AG04449 (cell line): ENCODE measurements at regions not wholly inside any gene's neighbourhood (a gene's known extent, or its start where the extent isn't known, plus 50 kb on each side); places are given as distances from the start of the nearest gene placed in this dataset.

Experiments
- CTCF ChIA-PET: fragments of 350-600 bp; formaldehyde crosslinking; extraction: SDS; loops from one replicate; lab custom pipeline; 2021; ENCODE audit warnings: antibody characterized with exemption; lab: Yijun Ruan, JAX
- POLR2A ChIA-PET: fragments of 400-600, 350-600 bp; formaldehyde crosslinking; extraction: SDS; loops from one replicate; lab custom pipeline; 2020; ENCODE audit warnings: antibody characterized with exemption, inconsistent platforms; lab: Yijun Ruan, JAX
- DNase-seq: peaks from one replicate; pipeline ENCODE4 v3.0.0-alpha.2; 2010; ENCODE audit warnings: low read depth, low spot score
- H3K4me3 ChIP-seq: 2 replicates; pipeline ENCODE4 v1.5.1; 2011; ENCODE audit warnings: low read depth, mild to moderate bottlenecking, control low read depth, low read length
- TF ChIP-seq, protein P1 (sequence below): IDR thresholded peaks from one replicate; pipeline ENCODE4 v1.5.1; 2011; ENCODE audit warnings: mild to moderate bottlenecking, moderate library complexity, low read length, control low read depth, inconsistent platforms; ENCODE audit not compliant: insufficient read depth; ENCODE audit errors: missing control alignments

DNA sequence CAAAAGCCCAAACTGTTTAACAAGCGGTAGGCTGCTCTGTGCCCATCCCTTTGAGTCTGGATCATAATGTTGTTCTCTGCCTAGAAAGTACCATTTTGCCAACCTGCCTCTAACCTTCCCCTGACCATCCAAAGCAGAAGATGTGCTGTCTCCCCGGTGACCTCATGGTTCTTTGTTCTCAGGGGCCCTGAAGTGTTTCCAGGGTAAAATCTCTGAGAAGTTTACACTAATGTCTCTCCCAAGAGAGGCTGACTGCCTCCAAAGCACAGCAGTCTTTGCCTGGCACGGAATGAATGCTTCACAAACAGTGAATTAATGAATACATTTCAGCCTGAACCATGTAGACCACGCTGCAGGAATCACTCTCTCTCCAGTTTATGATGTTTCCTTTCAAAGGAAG lies 523.8 kb upstream of the CELF2 start:
- POLR2A ChIA-PET, result no interaction called here

DNA sequence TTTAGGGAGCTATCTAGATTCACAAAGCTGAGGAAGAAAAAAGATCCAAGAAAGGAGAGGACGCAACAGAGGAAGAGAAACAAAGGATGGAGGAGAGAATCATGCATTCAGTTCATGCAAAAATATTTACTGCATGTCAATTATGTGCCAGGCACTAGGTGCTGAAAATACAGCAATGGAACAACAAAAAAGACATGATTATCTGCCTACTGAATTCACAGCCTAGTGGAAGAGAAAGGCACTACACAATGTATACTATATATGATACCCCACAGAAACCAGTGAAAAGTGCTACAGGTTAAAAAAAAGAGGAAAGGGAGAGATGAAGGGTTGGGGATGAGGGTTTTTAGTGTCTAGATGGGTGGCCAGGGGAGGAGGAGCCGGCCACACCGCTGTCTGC lies 520.4 kb upstream of the CELF2 start:
- H3K4me3 ChIP-seq, result no peak overlapping the region

More for the DNA sequence above, 523.8 kb upstream of the CELF2 start:
- no peak for DNase-seq
- TF ChIP-seq, protein P1, sequence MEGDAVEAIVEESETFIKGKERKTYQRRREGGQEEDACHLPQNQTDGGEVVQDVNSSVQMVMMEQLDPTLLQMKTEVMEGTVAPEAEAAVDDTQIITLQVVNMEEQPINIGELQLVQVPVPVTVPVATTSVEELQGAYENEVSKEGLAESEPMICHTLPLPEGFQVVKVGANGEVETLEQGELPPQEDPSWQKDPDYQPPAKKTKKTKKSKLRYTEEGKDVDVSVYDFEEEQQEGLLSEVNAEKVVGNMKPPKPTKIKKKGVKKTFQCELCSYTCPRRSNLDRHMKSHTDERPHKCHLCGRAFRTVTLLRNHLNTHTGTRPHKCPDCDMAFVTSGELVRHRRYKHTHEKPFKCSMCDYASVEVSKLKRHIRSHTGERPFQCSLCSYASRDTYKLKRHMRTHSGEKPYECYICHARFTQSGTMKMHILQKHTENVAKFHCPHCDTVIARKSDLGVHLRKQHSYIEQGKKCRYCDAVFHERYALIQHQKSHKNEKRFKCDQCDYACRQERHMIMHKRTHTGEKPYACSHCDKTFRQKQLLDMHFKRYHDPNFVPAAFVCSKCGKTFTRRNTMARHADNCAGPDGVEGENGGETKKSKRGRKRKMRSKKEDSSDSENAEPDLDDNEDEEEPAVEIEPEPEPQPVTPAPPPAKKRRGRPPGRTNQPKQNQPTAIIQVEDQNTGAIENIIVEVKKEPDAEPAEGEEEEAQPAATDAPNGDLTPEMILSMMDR, result no peak
- no peak overlapping the region for H3K4me3 ChIP-seq
- CTCF ChIA-PET, result no interaction called here

DNA sequence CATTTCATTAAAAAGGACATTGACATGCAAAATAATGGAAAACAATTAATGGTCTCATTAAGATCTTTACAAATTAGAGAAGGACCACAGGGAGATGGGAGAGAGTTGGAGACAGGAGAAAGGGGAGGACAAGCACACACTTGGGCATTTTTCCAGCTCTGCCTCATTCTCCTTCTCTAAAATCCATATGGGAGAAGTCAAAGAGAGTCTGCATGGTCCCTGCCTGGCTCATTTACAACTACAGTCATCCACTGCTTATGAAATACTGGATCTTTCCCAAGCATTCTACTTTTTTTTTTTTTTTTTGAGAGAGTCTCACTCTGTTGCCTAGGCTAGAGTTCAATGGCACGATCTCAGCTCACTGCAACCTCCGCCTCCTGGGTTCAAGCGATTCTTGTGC lies 518.9 kb upstream of the CELF2 start:
- CTCF ChIA-PET, result interaction anchor here (0.8 kb wide), 1 partner anchor 537 kb away, joined by 3 read pairs; no protein-coding TSS in a partner anchor
- POLR2A ChIA-PET, result no interaction called here
- TF ChIP-seq, protein P1, result no peak
- H3K4me3 ChIP-seq, result no peak overlapping the region
- no peak for DNase-seq

More for the DNA sequence above, 520.4 kb upstream of the CELF2 start:
- TF ChIP-seq, protein P1, result no peak
- CTCF ChIA-PET, result no interaction called here
- DNase-seq, result no peak
- POLR2A ChIA-PET, result no interaction called here

DNA sequence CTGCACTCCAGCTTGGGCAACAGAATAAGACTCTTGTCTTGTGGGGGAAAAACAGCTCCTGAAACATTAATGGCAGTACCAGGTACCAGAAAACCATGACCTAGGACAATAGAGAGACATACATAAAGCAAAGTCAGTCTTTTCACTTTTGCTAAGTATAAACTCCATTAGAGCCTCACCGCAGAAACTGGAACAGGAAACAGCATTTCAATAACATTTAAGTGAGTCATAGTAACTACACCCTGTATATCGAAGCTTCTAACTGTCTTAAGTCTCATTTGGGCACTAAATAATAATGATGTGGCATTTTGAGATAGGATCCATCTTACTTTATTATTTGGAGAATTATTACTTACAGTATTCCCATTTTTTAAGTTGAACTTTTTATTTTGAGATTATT lies 517.8 kb upstream of the CELF2 start:
- CTCF ChIA-PET, result no interaction called here
- TF ChIP-seq, protein P1, result no peak
- POLR2A ChIA-PET, result interaction anchor here (0.7 kb wide), 2 partner anchors 18 to 106 kb away, joined by 3 read pairs; no protein-coding TSS in a partner anchor
- no peak overlapping the region for H3K4me3 ChIP-seq
- DNase-seq, result peak; percentile 16

DNA sequence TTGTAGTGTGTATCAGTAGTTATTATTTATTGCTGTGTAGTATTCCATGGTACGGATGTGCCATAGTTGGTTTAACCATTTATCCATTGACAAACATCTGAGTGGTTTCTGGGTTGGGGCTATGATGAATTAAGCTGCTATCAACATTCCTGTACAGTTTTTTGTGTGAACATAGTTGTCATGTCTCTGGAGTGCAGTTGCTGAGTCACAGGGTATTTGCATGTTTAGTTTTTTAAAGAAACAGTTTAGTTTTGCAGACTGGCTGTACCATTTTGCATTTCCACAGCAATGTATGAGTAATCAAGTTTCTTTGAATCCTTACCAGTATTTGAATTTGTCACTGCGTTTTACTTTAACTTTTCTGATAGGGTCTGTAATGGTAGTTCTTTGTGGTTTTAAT lies 516.7 kb upstream of the CELF2 start:
- peak; percentile 26 for DNase-seq
- ChIA-PET CTCF (no interaction called here), POLR2A (no interaction called here)
- no peak overlapping the region for H3K4me3 ChIP-seq
- TF ChIP-seq, protein P1, result no peak

DNA sequence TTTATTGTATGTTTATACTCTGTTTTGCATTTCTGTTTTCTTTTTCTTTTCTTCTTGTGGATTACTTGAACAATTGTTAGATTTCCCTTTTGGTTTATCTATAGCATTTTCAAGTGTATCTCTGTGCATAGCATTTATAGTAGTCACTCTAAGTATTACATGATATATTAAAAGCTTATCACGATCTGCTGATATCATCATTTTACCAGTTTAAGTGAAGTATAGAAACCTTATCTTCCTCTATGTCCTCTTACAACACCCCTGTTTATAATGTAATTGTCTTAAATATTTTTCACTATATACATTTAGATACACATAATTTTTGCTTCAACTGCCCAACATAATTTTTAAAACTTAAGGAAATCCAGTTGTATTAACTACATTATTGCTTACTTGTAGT lies 513.9 kb upstream of the CELF2 start:
- TF ChIP-seq, protein P1, result no peak
- ChIA-PET POLR2A (no interaction called here), CTCF (no interaction called here)
- DNase-seq, result no peak
- H3K4me3 ChIP-seq, result no peak overlapping the region
